ENCODE measurements at regions not wholly inside any gene's neighbourhood (a gene's known extent, or its start where the extent isn't known, plus 50 kb on each side); places are given as distances from the start of the nearest gene placed in this dataset.
"Not testable (repeated sequence)": the region's sequence is repeated elsewhere in the genome, so short reads cannot be mapped to it uniquely, and the experiment has no call there.

- not testable (repeated sequence) for DNase-seq (ENCODE audit: low spot score)
Measured at GRCh38 chr2:111448796-111449195, 328.1 kb downstream of the BCL2L11 start.

DNA sequence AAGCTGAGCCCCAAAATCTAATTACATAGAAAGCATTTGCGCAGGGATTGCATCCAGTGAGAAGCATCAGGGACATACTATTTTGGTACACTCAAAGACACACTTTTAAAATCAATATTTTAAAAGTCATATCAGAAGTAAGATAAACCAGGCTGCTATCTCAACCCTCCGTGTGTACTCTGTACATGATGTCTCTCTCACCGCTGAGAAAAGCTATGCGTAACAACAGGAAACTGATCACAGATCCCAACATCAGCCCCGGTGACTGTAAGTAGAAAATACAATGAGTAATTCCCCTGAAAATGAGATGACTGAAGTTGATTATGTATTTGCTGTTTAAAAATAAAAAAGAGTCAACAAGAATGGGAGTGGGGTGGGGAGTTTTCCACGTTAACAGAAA is 329.8 kb downstream of the BCL2L11 start:
- DNase-seq (ENCODE audit: low spot score): peak; percentile 14

- DNase-seq (ENCODE audit: low spot score): peak; percentile 47
Measured at GRCh38 chr2:111451692-111452199, 331.0 kb downstream of the BCL2L11 start.

DNA sequence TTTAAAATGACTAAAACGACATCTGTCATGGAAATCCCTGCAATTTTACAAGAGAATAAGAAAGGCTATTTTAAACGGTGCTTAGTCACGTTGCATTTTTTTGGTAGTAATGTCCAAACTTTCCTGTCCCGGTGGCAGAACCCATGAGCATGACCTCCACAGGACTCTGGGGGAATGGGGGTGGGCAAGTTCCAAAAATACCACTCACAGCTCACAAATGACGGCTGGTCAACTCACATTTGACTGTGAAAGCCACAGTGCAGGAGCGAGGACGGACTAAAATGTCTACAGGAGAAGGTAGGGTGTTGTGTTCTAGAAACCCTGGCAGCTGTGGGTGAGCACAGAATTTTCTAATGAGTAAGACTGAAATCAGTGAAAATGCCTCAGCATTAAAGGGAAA is 331.5 kb downstream of the BCL2L11 start:
- not testable (repeated sequence) for DNase-seq (ENCODE audit: low spot score)

- not testable (repeated sequence) for DNase-seq (ENCODE audit: low spot score)
Measured at GRCh38 chr2:111453308-111453707, 332.6 kb downstream of the BCL2L11 start.

DNA sequence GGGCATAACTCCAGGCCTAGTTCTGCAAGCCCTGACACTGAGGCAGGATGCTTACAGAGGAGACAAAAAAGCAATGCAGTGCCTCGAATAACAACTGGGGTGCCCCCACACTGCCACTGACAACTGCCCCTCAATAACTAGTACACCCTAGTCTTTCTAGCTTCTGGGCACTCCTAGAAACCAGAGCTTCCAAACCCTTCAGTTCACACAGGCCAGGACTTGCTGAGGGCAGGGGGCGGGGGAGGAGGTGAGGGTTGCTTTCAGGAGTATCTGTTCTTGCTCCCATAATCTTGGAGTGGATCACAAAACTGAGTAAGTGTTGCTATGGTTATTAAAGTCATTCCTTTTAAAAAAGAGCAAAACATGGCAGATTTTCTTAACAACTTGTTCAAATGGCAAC is 333.1 kb downstream of the BCL2L11 start:
- DNase-seq (ENCODE audit: low spot score): not testable (repeated sequence)

DNA sequence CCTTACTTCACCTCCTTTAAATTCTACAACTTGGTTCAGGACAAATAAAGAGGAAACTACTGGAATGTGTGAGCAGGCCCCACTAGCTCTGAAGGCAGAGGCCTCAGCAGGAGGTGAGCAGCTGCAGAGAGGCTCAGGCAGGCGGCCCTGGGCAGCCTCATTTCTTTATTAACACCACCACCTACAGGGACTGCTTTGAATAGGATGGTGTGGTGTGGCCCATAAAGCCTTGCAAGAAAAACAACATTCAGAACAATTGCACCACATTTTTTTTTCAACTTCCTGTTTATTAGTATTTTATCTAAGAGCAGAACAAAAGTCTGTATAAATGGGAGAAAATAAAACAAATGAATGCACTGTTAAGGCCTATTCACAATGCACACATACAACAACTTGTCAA is 333.7 kb downstream of the BCL2L11 start:
- DNase-seq (ENCODE audit: low spot score): peak; percentile 60

GRCh38 chr2:111455016-111456015 is 334.6 kb downstream of the BCL2L11 start:
- DNase-seq (ENCODE audit: low spot score): peak; percentile 7

DNA sequence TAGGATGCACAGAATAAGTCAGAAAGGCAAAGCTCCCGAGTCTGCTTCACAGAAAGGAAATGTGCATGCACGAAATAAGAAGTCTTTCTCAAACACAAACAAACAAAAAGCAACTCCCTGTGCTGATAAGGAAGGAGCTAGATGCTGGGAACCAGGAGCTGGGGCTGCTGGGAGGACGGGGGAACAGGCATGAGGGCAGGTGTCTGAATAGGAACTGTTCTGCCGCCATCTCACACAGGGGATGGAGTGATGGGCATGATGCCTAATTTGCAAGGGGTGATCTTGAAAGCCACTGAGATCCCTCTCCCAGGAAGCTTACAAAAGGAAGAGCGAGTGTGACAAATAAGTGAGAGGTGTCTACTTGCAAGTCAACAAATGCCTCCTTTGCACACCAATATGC is 336.5 kb downstream of the BCL2L11 start:
- not testable (repeated sequence) for DNase-seq (ENCODE audit: low spot score)

GRCh38 chr2:111460901-111461300 is 340.2 kb downstream of the BCL2L11 start:
- peak; percentile 46 for DNase-seq (ENCODE audit: low spot score)

- DNase-seq (ENCODE audit: low spot score): peak; percentile 11
Measured at GRCh38 chr2:111461831-111462230, 341.1 kb downstream of the BCL2L11 start.

- peak; percentile 8 for DNase-seq (ENCODE audit: low spot score)
Measured at GRCh38 chr2:111462572-111462971, 341.9 kb downstream of the BCL2L11 start.

GRCh38 chr2:111463238-111463848 is 342.6 kb downstream of the BCL2L11 start:
- DNase-seq (ENCODE audit: low spot score): peak; percentile 50

DNA sequence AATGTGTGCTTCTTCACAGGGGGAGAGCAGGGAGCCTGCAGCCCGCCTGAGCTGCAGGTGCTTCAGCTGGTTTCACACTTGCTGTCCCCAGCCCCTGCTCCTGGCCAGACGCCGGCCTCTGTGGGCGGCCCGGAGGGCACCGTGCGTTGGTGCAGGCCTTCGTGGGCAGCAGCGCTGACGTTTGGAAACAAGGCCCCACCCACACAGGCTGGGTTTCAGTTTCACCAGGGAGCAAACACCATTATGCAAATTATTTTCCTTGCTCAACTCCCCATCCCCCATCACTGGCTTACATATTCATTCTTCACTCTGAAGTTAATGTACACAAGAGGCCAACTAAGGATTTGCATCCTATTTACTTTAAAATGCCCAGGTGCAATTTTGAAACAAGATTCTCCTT is 343.2 kb downstream of the BCL2L11 start:
- DNase-seq (ENCODE audit: low spot score): not testable (repeated sequence)

- peak; percentile 7 for DNase-seq (ENCODE audit: low spot score)
Measured at GRCh38 chr2:111464367-111464766, 343.7 kb downstream of the BCL2L11 start.

GRCh38 chr2:111465521-111465920 is 344.8 kb downstream of the BCL2L11 start:
- not testable (repeated sequence) for DNase-seq (ENCODE audit: low spot score)

GRCh38 chr2:111466744-111467143 is 346.0 kb downstream of the BCL2L11 start:
- DNase-seq (ENCODE audit: low spot score): peak; percentile 7

- not testable (repeated sequence) for DNase-seq (ENCODE audit: low spot score)
Measured at GRCh38 chr2:111470924-111471323, 350.2 kb downstream of the BCL2L11 start.

- DNase-seq (ENCODE audit: low spot score): not testable (repeated sequence)
Measured at GRCh38 chr2:111471791-111472530, 351.2 kb downstream of the BCL2L11 start.

DNA sequence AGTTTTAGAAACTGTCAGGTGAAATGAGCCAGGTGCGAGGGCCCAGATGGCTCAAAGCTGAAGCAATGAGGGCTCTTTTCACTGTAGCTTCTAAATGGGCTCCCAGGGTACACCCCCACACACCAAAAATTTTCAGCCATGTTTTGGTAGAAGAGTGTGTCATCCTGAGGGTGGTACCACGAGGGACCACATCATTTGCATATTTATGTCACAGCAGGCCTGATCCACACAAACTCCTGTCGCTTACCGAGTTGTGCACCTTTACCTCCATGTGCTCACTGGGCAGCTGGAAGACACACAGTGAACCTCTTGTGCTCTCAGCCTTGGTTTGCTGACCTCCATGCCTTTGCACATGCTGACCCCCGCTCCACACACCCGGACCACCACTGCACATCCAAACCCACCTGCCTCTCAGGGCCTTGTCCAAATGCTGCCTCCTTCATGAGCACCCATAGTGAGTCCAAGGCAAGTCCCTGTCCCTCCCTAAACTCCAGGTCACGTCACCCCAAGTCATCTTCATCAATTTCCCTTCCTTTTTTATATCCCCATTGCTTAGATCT is 352.2 kb downstream of the BCL2L11 start:
- DNase-seq (ENCODE audit: low spot score): not testable (repeated sequence)

DNA sequence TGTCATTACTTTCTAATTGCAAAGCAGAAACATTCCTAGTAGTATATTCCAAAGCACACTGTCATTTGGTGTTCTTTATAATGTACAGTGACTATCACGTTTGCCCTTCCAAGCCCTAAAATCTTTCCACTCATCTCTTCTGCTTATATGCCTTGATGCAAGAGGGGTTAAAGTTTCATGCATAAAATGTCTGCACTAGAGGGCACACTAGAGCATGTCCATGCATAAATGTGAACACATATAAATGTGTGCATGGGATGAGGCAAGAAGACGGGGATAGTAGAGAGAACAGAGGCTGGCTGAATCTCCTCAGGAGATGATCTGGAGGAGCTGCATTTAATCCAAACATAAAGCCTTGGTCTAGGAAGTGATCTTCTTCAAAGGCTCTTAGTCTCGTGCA is 352.8 kb downstream of the BCL2L11 start:
- not testable (repeated sequence) for DNase-seq (ENCODE audit: low spot score)
